SU-DHL-6 (cell line): ENCODE measurements at regions not wholly inside any gene's neighbourhood (a gene's known extent, or its start where the extent isn't known, plus 50 kb on each side); places are given as distances from the start of the nearest gene placed in this dataset.

Experiments used
- CTCF ChIP-seq: fragments of 200-600 bp; sonication (generic); IDR thresholded peaks from one replicate; pipeline ENCODE4 v1.5.1; 2017; ENCODE audit warnings: antibody characterized with exemption, mild to moderate bottlenecking, low read length, moderate library complexity; ENCODE audit not compliant: insufficient read depth, poor library complexity, severe bottlenecking
- EZH2phosphoT487 ChIP-seq: fragments of 200-600 bp; sonication (generic), shearing (Covaris generic); conservative IDR thresholded peaks from 2 replicates; pipeline ENCODE4 v1.6.1; 2018; ENCODE audit warnings: mild to moderate bottlenecking, antibody characterized with exemption, low read length, moderate library complexity, mixed read lengths

- TF ChIP-seq CTCF (no peak), EZH2phosphoT487 (no peak)
Measured at GRCh38 chrX:35432056-35432455, 366.1 kb upstream of the MAGEB16 start.
